ENCODE measurements at regions not wholly inside any gene's neighbourhood (a gene's known extent, or its start where the extent isn't known, plus 50 kb on each side); places are given as distances from the start of the nearest gene placed in this dataset.

GRCh38 chr3:80586338-80586737 lies 818.5 kb upstream of the ROBO1 start:
- no peak for DNase-seq

- no peak for DNase-seq
Observed at GRCh38 chr3:80580146-80580545, 812.3 kb upstream of the ROBO1 start.

GRCh38 chr3:80564391-80564790 lies 796.6 kb upstream of the ROBO1 start:
- DNase-seq, result no peak

- no peak for DNase-seq
Observed at GRCh38 chr3:80559701-80560100, 791.9 kb upstream of the ROBO1 start.

GRCh38 chr3:80556763-80557162 lies 789.0 kb upstream of the ROBO1 start:
- no peak for DNase-seq

- no peak for DNase-seq
Observed at GRCh38 chr3:80554304-80554703, 786.5 kb upstream of the ROBO1 start.

GRCh38 chr3:80553211-80553610 lies 785.4 kb upstream of the ROBO1 start:
- DNase-seq, result no peak

GRCh38 chr3:80550174-80550573 lies 782.4 kb upstream of the ROBO1 start:
- no peak for DNase-seq

- DNase-seq, result no peak
Observed at GRCh38 chr3:80549173-80549572, 781.4 kb upstream of the ROBO1 start.

GRCh38 chr3:80543154-80543553 lies 775.4 kb upstream of the ROBO1 start:
- no peak for DNase-seq

GRCh38 chr3:80542456-80542855 lies 774.7 kb upstream of the ROBO1 start:
- DNase-seq, result no peak

GRCh38 chr3:80537680-80538079 lies 769.9 kb upstream of the ROBO1 start:
- DNase-seq, result no peak

- no peak for DNase-seq
Observed at GRCh38 chr3:80535286-80535685, 767.5 kb upstream of the ROBO1 start.

GRCh38 chr3:80533553-80533952 lies 765.8 kb upstream of the ROBO1 start:
- DNase-seq, result no peak

- no peak for DNase-seq
Observed at GRCh38 chr3:80526153-80526552, 758.4 kb upstream of the ROBO1 start.

- DNase-seq, result no peak
Observed at GRCh38 chr3:80521081-80521480, 753.3 kb upstream of the ROBO1 start.

- DNase-seq, result no peak
Observed at GRCh38 chr3:80519436-80519835, 751.6 kb upstream of the ROBO1 start.

GRCh38 chr3:80496452-80496851 lies 728.7 kb upstream of the ROBO1 start:
- DNase-seq, result no peak

GRCh38 chr3:80492162-80492561 lies 724.4 kb upstream of the ROBO1 start:
- DNase-seq, result no peak

- DNase-seq, result no peak
Observed at GRCh38 chr3:80472961-80473360, 705.2 kb upstream of the ROBO1 start.

GRCh38 chr3:80472459-80472858 lies 704.7 kb upstream of the ROBO1 start:
- DNase-seq, result no peak

GRCh38 chr3:80470433-80470832 lies 702.6 kb upstream of the ROBO1 start:
- no peak for DNase-seq

- DNase-seq, result no peak
Observed at GRCh38 chr3:80465746-80466145, 697.9 kb upstream of the ROBO1 start.

- DNase-seq, result no peak
Observed at GRCh38 chr3:80451393-80451792, 683.6 kb upstream of the ROBO1 start.

- DNase-seq, result no peak
Observed at GRCh38 chr3:80445641-80446040, 677.8 kb upstream of the ROBO1 start.

GRCh38 chr3:80445053-80445452 lies 677.3 kb upstream of the ROBO1 start:
- no peak for DNase-seq
